ENCODE measurements at regions not wholly inside any gene's neighbourhood (a gene's known extent, or its start where the extent isn't known, plus 50 kb on each side); places are given as distances from the start of the nearest gene placed in this dataset.

- H3K4me3 ChIP-seq (ENCODE audit: low read depth, low read length): no peak overlapping the region
- no peak for TF ChIP-seq CTCF (IDR thresholded peaks at IDR 0.05; ENCODE audit: low read depth, low read length, missing control alignments)
- no peak for DNase-seq (ENCODE audit: low read depth)
These were observed 617.5 kb downstream of the ZPLD1 start for GRCh38 chr3:103052236-103052830.

GRCh38 chr3:103055021-103055520 lies 620.3 kb downstream of the ZPLD1 start:
- DNase-seq (ENCODE audit: low read depth): no peak
- no peak for TF ChIP-seq CTCF (IDR thresholded peaks at IDR 0.05; ENCODE audit: low read depth, low read length, missing control alignments)
- no peak overlapping the region for H3K4me3 ChIP-seq (ENCODE audit: low read depth, low read length)

- DNase-seq (ENCODE audit: low read depth): no peak
- no peak overlapping the region for H3K4me3 ChIP-seq (ENCODE audit: low read depth, low read length)
- TF ChIP-seq CTCF (IDR thresholded peaks at IDR 0.05; ENCODE audit: low read depth, low read length, missing control alignments): no peak
These were observed 621.7 kb downstream of the ZPLD1 start for GRCh38 chr3:103056542-103056941.

- no peak overlapping the region for H3K4me3 ChIP-seq (ENCODE audit: low read depth, low read length)
- DNase-seq (ENCODE audit: low read depth): no peak
- no peak for TF ChIP-seq CTCF (IDR thresholded peaks at IDR 0.05; ENCODE audit: low read depth, low read length, missing control alignments)
These were observed 622.2 kb downstream of the ZPLD1 start for GRCh38 chr3:103057003-103057402.

GRCh38 chr3:103057487-103057886 lies 622.7 kb downstream of the ZPLD1 start:
- TF ChIP-seq CTCF (IDR thresholded peaks at IDR 0.05; ENCODE audit: low read depth, low read length, missing control alignments): no peak
- no peak for DNase-seq (ENCODE audit: low read depth)
- H3K4me3 ChIP-seq (ENCODE audit: low read depth, low read length): no peak overlapping the region

GRCh38 chr3:103059432-103059831 lies 624.6 kb downstream of the ZPLD1 start:
- no peak for TF ChIP-seq CTCF (IDR thresholded peaks at IDR 0.05; ENCODE audit: low read depth, low read length, missing control alignments)
- DNase-seq (ENCODE audit: low read depth): no peak
- H3K4me3 ChIP-seq (ENCODE audit: low read depth, low read length): no peak overlapping the region

- no peak for DNase-seq (ENCODE audit: low read depth)
- no peak overlapping the region for H3K4me3 ChIP-seq (ENCODE audit: low read depth, low read length)
- TF ChIP-seq CTCF (IDR thresholded peaks at IDR 0.05; ENCODE audit: low read depth, low read length, missing control alignments): no peak
These were observed 625.4 kb downstream of the ZPLD1 start for GRCh38 chr3:103060242-103060641.

Measured in GM12864 (cell line).